HG03558 (cell line): ENCODE measurements at regions not wholly inside any gene's neighbourhood (a gene's known extent, or its start where the extent isn't known, plus 50 kb on each side); places are given as distances from the start of the nearest gene placed in this dataset.
"Not testable (repeated sequence)": the region's sequence is repeated elsewhere in the genome, so short reads cannot be mapped to it uniquely, and the experiment has no call there.

Experiments
- ATAC-seq: cut with Tn5 transposase; IDR thresholded peaks from one replicate; pipeline ENCODE4 v1.9.1; 2021; ENCODE audit warnings: moderate number of reproducible peaks; ENCODE audit not compliant: unreplicated experiment; ENCODE audit errors: extremely low read depth

GRCh38 chr13:47892374-47892773, 108.7 kb downstream of the SUCLA2 start:
- ATAC-seq: no peak

- ATAC-seq: no peak
Observed at GRCh38 chr13:47890146-47890814, 110.8 kb downstream of the SUCLA2 start.

- ATAC-seq: no peak
Observed at GRCh38 chr13:47886314-47886713, 114.8 kb downstream of the SUCLA2 start.

- ATAC-seq: no peak
Observed at GRCh38 chr13:47875201-47875600, 125.9 kb downstream of the SUCLA2 start.

GRCh38 chr13:47873987-47874386, 127.1 kb downstream of the SUCLA2 start:
- not testable (repeated sequence) for ATAC-seq

GRCh38 chr13:47873319-47873718, 127.8 kb downstream of the SUCLA2 start:
- ATAC-seq: not testable (repeated sequence)

GRCh38 chr13:47869776-47870175, 131.3 kb downstream of the SUCLA2 start:
- ATAC-seq: no peak

- no peak for ATAC-seq
Observed at GRCh38 chr13:47865883-47866282, 135.2 kb downstream of the SUCLA2 start.

- ATAC-seq: no peak
Observed at GRCh38 chr13:47862841-47863240, 138.2 kb downstream of the SUCLA2 start.

GRCh38 chr13:47859165-47859564, 141.9 kb downstream of the SUCLA2 start:
- no peak for ATAC-seq

GRCh38 chr13:47858042-47859025, 142.7 kb downstream of the SUCLA2 start:
- no peak for ATAC-seq

GRCh38 chr13:47853236-47853635, 147.8 kb downstream of the SUCLA2 start:
- ATAC-seq: no peak

GRCh38 chr13:47846886-47847285, 154.2 kb downstream of the SUCLA2 start:
- no peak for ATAC-seq

- no peak for ATAC-seq
Observed at GRCh38 chr13:47845981-47846380, 155.1 kb downstream of the SUCLA2 start.

- ATAC-seq: peak; percentile 68
Observed at GRCh38 chr13:47843005-47843404, 158.1 kb downstream of the SUCLA2 start.

GRCh38 chr13:47841151-47841550, 159.9 kb downstream of the SUCLA2 start:
- ATAC-seq: no peak

- ATAC-seq: no peak
Observed at GRCh38 chr13:47837906-47838305, 163.2 kb downstream of the SUCLA2 start.

GRCh38 chr13:47837104-47837880, 163.8 kb downstream of the SUCLA2 start:
- no peak for ATAC-seq

GRCh38 chr13:47835470-47836228, 165.4 kb downstream of the SUCLA2 start:
- ATAC-seq: no peak

GRCh38 chr13:47832458-47832972, 168.6 kb downstream of the SUCLA2 start:
- no peak for ATAC-seq
